GM12892 (cell line): ENCODE measurements at regions not wholly inside any gene's neighbourhood (a gene's known extent, or its start where the extent isn't known, plus 50 kb on each side); places are given as distances from the start of the nearest gene placed in this dataset.

Experiments
- POLR2A ChIP-seq: IDR thresholded peaks from 2 replicates; pipeline ENCODE4 v1.6.1; 2011; ENCODE audit warnings: low read depth, low read length, control low read depth
- POLR2AphosphoS5 ChIP-seq: IDR thresholded peaks from 2 replicates; pipeline ENCODE4 v1.6.1; 2011; ENCODE audit warnings: low read depth, low read length, control low read depth

DNA sequence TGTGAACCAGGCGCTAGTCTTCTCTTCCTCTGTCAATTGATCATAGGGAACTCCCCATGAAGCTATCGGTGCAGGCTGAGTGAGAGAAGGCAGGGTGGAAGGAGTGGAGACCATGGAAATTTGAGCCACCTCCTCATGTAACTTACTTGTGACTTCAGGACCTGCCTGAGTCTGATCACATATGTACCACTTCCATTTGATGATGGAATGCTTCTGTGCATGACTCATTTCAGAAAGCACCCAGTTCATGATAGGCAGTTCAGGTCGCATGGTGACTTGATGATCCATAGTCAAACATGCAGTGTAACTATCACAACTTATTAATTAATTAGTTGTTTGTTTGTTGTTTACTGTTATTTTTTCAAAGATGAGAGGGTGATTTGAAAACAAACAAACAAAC lies 1296.7 kb downstream of the SUCLG1 start:
- no peak for TF ChIP-seq POLR2A
- no peak for TF ChIP-seq POLR2AphosphoS5
